Liver (tissue), 3 donors: ENCODE measurements at regions not wholly inside any gene's neighbourhood (a gene's known extent, or its start where the extent isn't known, plus 50 kb on each side); places are given as distances from the start of the nearest gene placed in this dataset.

Experiments
- ATF3 ChIP-seq: IDR thresholded peaks from 2 replicates; pipeline ENCODE4 v1.6.1; 2016; ENCODE audit warnings: antibody characterized with exemption
- CTCF ChIP-seq: fragments of 150-350 bp; IDR thresholded peaks from 2 replicates; pipeline ENCODE4 v1.5.1; 2017; ENCODE audit warnings: improper control_type of control experiment, low read depth, low read length; ENCODE audit not compliant: missing input control
- EGR1 ChIP-seq, 2 donors: IDR thresholded peaks; 2 replicates each; pipeline ENCODE4 v1.6.1; 2016 to 2018; ENCODE audit warnings: antibody characterized with exemption in 2 of 2, low read depth in 2 of 2
- FOXA2 ChIP-seq: IDR thresholded peaks from 2 replicates; pipeline ENCODE4 v1.6.1; 2016; ENCODE audit warnings: antibody characterized with exemption
- MAX ChIP-seq: IDR thresholded peaks from 2 replicates; pipeline ENCODE4 v1.6.1; 2016; ENCODE audit warnings: antibody characterized with exemption
- RAD21 ChIP-seq, 2 donors: IDR thresholded peaks; 2 replicates each; pipeline ENCODE4 v1.6.1; 2016; ENCODE audit warnings: antibody characterized with exemption in 2 of 2, mild to moderate bottlenecking in 2 of 2
- TAF1 ChIP-seq: conservative IDR thresholded peaks from 2 replicates; pipeline ENCODE4 v1.6.1; 2016; ENCODE audit warnings: antibody characterized with exemption, mild to moderate bottlenecking
- ZBTB33 ChIP-seq: IDR thresholded peaks from 2 replicates; pipeline ENCODE4 v1.6.1; 2016; ENCODE audit warnings: antibody characterized with exemption
- donor health status: healthy.
- donor health status: healthy.

GRCh38 chr2:145777914-145778313 is 1258.0 kb upstream of the ZEB2 start:
- TF ChIP-seq CTCF (no peak), ZBTB33 (no peak), ATF3 (no peak), MAX (no peak), FOXA2 (no peak), TAF1 (no peak), RAD21 (IDR thresholded peaks at IDR 0.05) (no peak), EGR1 (IDR thresholded peaks at IDR 0.05; ENCODE audit: low read depth in 2 of 2) (no peak)
